NCI-H2107 treated with DMSO at 0.1 percent for 48 hours (cell line): ENCODE measurements at regions not wholly inside any gene's neighbourhood (a gene's known extent, or its start where the extent isn't known, plus 50 kb on each side); places are given as distances from the start of the nearest gene placed in this dataset.
"Not testable (repeated sequence)": the region's sequence is repeated elsewhere in the genome, so short reads cannot be mapped to it uniquely, and the experiment has no call there.

ENCODE experiments used
- DNase-seq: peaks from one replicate; lab custom pipeline; 2025; ENCODE audit not compliant: unreplicated experiment; lab: John Stamatoyannopoulos, UW

DNA sequence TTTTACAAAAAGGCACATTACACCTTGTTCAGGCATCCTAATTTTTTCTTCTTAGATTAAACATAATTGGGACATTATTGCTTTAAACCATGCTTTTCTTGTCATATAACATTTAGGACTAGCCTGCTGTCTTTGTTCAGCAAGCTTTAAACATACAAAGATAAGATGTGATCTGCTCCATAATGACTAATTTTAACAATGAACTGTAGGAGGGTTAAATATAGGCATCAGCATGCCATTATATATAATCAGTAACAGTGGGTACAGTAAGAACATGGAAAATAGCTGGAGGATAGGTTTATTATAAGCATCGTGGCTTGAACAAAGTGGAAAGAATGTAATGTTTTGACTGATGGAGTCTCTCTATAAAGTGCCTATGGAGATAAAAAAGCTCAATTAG, 661.7 kb downstream of the SLITRK6 start:
- DNase-seq = no peak

DNA sequence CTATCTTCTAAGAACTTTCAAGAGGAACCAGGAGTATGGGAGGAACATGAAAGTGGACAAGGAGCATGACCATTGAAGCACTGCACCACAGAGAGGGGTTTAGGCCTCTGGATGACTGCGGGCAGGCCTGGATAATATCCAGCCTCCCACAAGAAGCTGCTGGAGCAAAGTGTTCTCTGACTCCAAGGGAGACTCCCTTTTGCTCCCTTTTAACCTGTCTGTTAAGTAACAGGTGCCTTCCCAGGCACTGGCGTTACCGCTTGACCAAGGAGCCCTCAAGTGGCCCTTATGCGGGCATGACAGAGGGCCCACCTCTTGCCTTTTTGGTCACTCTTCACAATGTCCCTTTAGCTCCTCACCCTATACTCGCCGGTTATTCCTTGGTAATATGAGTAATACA, 666.2 kb downstream of the SLITRK6 start:
- no peak for DNase-seq

DNA sequence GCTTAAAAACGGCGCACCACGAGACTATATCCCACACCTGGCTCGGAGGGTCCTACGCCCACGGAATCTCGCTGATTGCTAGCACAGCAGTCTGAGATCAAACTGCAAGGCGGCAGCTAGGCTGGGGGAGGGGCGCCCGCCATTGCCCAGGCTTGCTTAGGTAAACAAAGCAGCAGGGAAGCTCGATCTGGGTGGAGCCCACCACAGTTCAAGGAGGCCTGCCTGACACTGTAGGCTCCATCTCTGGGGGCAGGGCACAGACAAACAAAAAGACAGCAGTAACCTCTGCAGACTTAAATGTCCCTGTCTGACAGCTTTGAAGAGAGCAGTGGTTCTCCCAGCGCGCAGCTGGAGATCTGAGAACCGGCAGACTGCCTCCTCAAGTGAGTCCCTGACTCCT, 675.7 kb downstream of the SLITRK6 start:
- not testable (repeated sequence) for DNase-seq

DNA sequence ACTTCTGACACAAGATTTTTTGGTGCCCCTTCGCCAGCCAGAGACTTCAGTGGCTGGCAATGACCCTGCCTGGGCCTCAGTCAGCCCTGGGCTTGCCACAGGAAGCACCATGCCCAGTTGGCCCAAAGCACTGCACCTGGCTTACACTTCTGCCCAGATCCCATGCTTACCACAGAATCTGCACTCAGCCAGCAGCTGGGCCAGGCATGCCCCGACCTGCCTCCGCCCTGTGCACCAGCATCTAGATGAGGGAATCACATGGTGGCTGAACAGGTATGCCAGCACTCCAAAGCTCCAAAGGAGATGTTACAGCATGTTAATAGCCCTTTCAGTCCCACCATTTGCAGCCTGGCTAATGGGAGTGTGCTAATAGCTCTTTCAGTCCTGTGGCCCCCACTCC, 690.9 kb downstream of the SLITRK6 start:
- DNase-seq = no peak

DNA sequence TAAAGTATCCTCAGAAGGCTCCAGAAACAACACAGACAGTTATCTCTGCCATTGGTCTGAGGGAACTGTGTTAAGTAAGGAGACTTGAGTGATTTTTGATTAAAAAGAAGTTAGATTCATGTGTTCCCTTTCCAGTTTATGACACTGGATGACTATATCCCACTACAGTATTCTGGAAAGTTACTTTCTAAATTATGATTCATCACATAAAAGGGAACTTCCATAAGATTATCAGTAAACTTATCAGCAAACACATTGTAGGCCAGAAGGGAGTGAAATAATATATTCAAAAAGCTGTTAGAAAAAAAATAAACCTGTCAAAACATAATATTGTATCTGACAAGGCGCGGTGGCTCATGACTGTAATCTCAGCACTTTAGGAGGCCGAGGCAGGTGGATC, 700.0 kb downstream of the SLITRK6 start:
- DNase-seq = no peak

DNA sequence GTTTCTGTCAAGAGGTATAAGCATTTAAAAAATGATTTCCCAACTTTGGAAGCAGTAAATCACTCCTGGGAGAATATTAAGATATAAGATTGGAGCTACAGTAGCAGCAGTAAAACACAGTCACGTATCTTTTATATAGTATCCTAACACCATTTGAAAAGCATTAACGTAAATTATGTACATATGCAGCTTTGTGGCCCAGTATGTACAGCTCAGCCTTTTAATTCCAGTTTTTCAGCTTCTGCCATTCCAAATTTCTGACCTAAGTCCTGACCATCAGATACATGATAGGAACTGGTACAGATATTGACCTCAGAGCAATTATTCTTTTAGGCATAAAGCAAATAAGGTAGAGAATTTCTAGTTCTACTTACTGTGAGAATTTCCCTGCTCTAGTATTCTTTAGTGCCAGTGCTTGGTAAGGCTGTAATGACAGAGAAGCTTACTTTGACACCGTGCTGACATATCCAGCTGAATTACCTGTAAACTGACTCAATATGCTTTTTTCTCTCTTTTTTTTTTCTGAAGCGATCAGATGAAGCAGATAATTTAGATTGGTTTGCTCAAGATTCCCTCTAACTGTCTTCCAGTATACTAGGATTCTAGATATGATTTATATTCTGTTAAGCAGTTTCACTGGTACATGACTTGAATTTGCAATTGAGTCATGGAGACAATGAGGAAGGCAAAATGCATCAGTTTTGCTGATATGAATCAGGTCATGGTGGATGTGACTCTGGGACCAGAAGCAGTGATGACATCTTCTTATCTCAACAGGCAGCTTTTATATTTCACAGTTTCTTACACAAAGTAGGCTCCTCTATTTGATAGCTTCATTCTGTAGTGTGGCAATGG, 703.6 kb downstream of the SLITRK6 start:
- DNase-seq = no peak

DNA sequence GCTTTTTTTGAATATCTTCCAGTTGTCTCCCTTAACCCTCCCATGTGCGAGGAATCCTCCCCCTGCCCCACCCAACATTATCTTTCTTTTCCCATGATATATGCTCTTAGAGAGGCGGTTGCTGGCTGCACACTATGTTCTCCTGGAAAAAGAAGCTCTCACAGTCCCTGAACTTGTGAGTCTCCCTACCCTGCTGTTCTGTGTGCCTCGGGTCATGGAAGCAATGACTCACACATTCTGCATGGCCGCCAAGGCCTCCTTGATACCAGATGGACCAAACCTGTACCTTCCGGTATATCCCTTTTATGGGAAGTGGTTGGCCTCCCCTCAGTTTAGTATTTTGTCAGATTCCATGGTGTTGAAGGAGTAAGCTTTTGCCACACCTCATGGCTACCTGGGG, 705.4 kb downstream of the SLITRK6 start:
- no peak for DNase-seq

DNA sequence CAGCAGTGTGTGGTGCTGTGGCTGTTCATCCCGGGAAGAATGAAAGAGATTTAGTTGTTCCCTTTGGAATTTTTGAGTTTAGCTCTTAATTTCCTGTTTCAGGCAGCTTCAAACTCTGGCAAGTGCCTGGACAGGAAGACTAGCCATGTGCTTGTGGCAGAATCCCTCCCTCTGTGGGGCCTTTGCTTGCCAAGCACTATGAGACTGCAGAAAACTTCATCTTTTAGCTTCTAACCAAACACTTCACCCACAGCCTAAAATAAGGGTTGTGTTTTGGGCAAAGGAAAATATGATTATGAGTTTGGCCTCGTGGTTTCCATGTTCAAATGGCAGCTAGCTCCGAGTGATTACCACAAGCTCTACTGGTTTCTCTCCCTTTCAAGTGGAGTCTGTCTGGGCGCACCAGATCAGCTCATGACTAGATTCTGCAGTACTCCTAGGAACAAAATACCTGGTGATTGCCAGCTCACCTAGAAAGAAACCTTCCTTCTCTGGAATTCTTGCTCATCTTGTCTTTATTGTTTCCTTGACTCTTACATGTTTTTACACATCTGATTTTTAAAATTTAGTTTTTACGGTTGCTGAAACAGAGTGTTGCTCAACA, 707.5 kb downstream of the SLITRK6 start:
- no peak for DNase-seq

DNA sequence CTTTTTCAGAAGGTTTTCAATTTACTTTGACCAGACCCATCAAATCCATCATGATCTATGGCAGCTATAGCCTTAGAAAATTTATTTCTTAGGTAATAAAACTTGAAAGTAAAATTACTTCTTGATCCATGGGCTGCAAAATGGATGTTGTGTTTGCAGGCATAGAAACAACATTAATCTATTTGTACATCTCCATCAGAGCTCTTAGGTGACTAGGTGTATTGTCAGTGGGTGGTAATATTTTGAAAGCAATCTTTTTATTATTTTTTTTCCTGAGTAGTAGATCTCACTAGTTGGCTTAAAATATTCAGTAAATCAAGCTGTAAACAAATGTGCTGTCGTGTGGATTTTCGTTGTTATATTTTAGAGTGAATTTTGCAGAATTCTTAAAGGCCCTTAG, 710.0 kb downstream of the SLITRK6 start:
- no peak for DNase-seq

DNA sequence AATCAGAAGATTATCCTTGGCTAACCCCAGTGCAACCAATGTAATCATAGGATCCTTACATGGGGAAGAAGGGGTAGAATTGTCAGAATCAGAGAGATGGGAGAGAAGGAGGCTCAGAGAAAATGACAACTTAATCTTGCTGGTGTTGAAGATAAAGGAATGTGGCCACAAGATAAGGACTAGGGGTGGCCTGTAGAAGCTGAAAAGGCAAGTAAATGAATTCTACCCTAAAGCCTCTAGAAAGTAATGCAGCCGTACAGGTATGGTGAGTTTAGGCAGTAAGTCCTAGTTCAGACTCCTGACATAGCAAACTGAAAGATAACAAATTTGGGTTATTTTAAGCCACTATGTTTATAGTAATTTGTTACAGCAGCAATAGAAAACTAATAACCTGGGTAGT, 718.5 kb downstream of the SLITRK6 start:
- no peak for DNase-seq

DNA sequence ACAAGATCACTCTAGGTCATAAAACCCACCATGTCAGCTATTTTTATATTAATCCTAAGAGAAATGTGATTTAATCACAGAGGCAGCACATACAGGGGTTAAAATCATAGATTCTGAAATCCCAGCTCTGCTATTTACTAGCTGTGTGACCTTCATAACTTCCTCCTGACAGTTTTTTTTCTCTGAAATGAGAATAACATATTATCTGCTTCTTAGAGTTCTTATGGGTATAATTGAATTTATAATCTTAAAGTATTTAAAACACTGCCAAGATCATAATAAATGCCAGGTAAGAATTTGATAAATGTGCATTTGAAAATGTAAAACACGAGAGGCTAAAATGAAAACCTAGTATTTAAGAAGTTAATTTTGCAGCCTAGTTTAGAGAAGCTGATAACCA, 722.9 kb downstream of the SLITRK6 start:
- no peak for DNase-seq

DNA sequence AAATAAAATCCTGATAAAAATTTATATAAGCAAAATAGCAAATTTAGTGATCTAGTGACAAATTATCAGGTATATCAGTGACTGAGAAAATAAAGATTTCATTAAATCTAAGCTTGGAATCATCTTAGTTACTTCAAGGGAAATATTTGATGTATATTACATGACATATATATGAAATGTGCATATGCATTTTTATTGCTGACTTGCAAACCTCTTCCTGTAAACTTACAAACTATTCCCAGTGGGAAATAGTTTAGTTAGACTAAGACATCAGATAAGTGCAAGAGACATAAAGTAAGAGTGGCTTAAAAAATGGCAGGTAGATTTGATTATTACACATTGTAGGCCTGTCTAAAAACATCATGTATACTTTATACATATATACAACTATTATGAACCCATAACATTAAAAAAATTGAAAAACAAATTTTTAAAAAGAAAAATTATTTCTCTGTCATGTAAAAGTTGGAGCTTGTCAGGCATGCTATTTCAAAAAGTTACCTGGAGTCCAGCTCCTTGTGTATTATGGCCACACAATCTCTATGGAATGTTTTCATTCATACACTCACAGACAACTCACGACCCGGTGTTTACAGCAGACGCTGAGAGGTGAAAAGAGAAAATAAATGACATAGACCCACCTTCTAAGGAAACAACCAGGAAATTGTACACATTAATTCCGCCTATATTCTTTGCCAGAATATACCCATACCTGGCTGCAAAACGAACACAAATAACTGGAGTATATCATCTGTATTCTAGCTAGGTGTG, 724.5 kb downstream of the SLITRK6 start:
- no peak for DNase-seq

DNA sequence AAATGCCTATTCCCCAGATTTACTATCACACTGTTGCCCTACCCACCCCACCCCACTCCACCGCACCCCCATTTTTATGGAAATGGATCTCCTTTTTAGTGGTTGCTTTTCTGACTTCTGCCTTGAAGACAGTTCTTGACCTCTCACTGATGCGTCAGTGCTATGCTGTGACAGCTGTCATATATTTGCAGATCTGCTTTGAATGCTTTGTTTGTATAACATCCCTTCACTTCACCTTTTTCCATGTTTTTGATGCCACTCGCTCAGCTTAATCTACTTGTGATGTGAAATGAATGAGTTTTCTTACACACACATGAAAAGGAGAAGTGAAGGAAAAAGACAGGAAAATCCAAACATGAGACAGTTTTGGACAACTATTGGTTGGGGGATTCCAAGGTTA, 731.0 kb downstream of the SLITRK6 start:
- DNase-seq = no peak

DNA sequence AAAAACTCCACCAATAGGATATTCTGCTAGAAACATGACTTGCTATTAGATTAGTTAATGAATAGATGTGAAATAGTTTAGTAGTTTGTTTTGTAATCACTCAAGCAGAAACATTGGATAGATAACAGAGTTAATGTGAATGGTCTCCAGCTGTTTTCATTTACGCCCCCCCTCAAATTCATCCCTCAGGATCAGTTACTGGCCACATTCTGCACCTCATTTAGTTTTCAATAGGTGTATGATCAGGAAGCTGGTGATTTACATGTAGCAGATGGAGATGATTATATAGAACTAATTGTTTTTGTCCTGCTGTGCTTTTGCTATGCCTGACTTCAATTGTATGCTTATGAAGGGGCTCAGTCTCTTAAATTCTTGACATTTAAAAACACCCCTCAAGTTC, 759.0 kb downstream of the SLITRK6 start:
- DNase-seq = peak; percentile 60

DNA sequence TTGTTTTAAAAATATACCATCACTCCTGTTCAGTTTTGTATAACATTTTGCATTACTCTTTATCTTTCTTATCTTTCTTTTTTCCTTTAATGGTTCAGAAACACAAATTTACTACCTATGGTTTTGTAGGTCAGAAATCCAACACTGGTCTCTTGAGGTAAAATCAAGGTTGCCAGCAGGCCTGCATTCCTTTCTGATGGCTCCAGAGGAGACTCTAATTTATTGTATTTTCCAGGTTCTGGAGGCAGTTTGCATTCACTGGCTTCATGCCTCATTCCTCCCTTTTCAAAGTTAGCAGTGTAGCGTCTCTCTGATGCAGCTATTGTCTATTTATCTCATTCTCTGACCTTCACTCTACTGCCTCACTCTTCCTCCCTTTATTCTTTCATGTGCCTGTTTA, 767.4 kb downstream of the SLITRK6 start:
- DNase-seq = no peak

DNA sequence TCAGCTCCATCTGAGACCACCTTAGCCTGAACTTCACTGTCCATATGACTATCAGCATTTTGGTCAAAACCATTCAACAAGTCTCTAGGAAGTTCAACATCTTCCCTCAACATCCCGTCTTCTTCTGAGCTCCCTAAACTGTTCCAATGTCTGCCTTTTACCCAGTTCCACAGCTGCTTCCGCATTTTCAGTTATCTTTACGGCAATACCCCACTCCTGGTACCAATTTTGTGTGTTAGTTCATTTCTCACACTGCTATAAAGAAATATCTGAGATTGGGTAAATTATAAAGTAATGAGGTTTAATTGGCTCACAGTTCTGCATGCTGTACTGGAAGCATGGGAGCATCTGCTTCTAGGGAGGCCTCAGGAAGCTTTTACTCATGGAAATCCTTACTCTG, 771.2 kb downstream of the SLITRK6 start:
- no peak for DNase-seq

DNA sequence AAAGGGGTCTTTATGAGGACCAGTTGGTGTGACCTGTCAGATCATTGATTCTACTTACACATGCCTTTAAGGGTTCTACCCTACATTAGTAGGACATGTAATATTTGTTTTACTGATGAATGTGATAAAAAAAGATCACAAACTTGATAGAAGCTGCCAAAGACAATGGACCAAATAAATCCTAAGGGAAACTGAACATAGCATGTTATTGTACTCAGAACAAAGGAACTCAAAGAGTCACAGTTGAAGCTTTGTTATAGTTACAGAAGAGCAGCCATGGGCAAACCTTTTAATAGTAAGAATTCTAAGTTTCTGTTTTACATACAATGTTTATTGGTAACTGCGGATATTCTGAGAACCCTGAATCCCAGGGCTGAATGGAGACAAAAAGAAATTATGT, 780.1 kb downstream of the SLITRK6 start:
- no peak for DNase-seq

DNA sequence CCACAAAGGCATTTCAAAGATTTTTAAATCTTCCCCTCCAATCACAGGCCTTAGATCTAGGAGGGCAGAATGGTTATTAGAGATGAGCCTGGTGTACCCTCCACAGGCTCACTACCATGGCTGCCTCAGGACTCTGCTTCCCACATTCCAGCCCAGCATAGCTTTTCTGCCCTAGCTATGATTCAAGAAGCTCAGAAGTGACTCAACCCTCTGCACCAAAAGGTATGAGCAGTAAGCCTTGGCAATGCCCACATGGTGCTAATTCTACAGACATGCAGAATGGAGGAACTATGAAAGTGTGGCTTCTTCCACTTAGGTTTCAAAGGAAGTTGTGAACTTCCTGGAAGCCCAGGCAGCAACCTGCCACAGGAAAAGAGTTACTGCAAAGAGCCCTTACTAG, 786.2 kb downstream of the SLITRK6 start:
- DNase-seq = no peak

DNA sequence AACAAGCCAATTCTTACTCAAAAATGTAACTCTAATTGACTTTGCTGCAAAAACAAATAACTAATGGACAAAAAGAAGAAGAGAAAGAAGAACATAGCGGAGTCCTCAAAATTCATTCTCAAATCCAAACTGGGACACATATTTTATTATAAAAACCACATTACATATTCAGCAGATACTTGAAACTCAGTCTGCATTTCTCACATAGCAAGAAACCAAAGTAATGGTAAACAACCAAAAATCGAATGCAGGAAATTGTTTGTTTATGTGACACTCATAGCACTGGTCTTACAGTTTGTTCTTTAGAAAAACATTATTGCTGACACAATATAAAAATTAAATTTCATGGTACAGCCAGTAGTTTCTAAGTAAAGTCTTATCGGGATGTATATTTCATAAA, 789.8 kb downstream of the SLITRK6 start:
- no peak for DNase-seq

DNA sequence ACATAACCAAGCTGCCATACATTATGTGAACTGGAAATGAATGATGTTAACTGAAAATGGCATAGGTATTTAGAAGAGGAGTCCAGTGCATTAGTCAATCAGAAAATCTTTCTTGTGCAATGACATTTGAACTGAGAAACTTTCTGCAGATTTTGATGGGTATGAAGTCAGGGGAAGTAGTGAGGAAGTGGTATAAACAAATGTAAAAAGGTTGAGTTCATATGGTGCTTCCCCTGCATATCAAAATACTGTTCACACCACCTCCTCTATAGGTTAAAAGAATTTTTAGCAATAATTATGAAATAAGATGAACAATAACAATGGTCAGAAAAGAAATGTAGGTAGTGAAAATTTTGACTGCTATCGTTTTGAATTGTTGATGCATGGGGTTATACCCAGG, 800.0 kb downstream of the SLITRK6 start:
- no peak for DNase-seq

DNA sequence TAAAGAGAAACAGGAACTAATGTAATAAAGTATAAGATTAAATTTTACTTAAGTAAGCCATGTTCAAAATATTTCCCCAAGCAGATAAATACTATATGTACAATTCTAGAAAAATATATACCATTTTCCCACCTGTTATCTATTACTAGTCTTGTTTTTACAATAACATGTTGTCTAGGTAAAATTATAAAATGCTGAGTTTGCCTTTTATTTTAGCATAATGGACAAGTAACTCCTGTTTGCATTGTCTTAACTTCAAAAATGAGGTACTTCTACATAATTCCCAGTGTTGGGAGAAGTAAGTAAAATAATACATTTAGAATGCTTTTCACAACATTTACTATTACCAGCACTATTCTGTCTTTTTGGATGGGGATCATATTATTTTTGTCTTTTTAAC, 800.5 kb downstream of the SLITRK6 start:
- DNase-seq = no peak

DNA sequence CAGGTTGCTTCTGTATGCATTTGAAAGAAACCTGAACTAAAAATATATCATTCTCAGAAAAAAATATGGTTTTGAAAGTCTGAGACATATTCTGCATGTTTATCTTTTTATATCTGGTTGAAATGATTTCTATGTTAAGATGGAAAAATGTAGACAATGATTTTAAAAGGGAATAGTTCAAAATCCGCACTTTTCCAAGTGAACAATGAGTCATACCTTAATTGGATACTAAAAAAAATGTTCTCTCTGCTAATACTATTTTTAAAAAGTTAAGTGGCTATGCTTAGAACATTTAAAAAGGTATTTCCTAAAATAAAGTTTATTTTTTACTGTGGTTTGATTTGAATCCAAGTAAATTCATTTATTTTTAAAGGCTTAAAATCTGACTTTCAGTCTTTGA, 801.4 kb downstream of the SLITRK6 start:
- DNase-seq = no peak
